OCI-LY7 (cell line): ENCODE measurements at regions not wholly inside any gene's neighbourhood (a gene's known extent, or its start where the extent isn't known, plus 50 kb on each side); places are given as distances from the start of the nearest gene placed in this dataset.

ENCODE experiments used
- CTCF ChIP-seq: fragments of 200-600 bp; sonication (generic); conservative IDR thresholded peaks from 2 replicates; pipeline ENCODE4 v1.5.1; 2014; ENCODE audit warnings: mild to moderate bottlenecking, antibody characterized with exemption, low read length, moderate library complexity, mixed read lengths
- EZH2phosphoT487 ChIP-seq: fragments of 200-600 bp; sonication (generic); IDR thresholded peaks from 2 replicates; pipeline ENCODE4 v1.6.1; 2018; ENCODE audit warnings: low read depth, borderline replicate concordance, mild to moderate bottlenecking, mixed run types, antibody characterized with exemption, low read length, moderate library complexity, mixed read lengths

- TF ChIP-seq CTCF: no peak
- no peak for TF ChIP-seq EZH2phosphoT487
Measured at GRCh38 chr3:148073721-148074456, 623.8 kb upstream of the AGTR1 start.
